Mesenchymal stem cell (in vitro differentiated cells and primary cell): ENCODE measurements at regions not wholly inside any gene's neighbourhood (a gene's known extent, or its start where the extent isn't known, plus 50 kb on each side); places are given as distances from the start of the nearest gene placed in this dataset.

Source experiments
- DNase-seq: peaks from one replicate; pipeline ENCODE4 v3.0.0-alpha.2; 2013
- H2AFZ ChIP-seq: one replicate; pipeline ENCODE4 v1.6.1; 2013; ENCODE audit warnings: low read depth, mild to moderate bottlenecking, control low read depth, inconsistent platforms, low read length, moderate library complexity
- H2AK5ac ChIP-seq: 2 replicates; pipeline ENCODE4 v1.6.1; 2013; ENCODE audit warnings: low read length, moderate library complexity, mild to moderate bottlenecking, inconsistent platforms; ENCODE audit not compliant: severe bottlenecking
- H2BK120ac ChIP-seq: one replicate; pipeline ENCODE4 v1.6.1; 2013; ENCODE audit warnings: low read depth, mild to moderate bottlenecking, inconsistent platforms, low read length, moderate library complexity
- H2BK12ac ChIP-seq, 2 experiments: one replicate each; pipeline ENCODE4 v1.6.1; 2013; ENCODE audit warnings: inconsistent platforms in 2 of 2, low read length in 2 of 2, mild to moderate bottlenecking in 2 of 2, moderate library complexity in 2 of 2, control low read depth in 1 of 2
- H2BK15ac ChIP-seq: one replicate; pipeline ENCODE4 v1.6.1; 2013; ENCODE audit warnings: mild to moderate bottlenecking, low read depth, inconsistent platforms; ENCODE audit not compliant: poor library complexity, severe bottlenecking
- H2BK5ac ChIP-seq: 2 replicates; pipeline ENCODE4 v1.6.1; 2013; ENCODE audit warnings: low read depth, mild to moderate bottlenecking, low read length, control low read depth, inconsistent platforms; ENCODE audit not compliant: poor library complexity, severe bottlenecking
- H3K14ac ChIP-seq, 2 experiments: one replicate each; pipeline ENCODE4 v1.6.1; 2013; ENCODE audit warnings: inconsistent platforms in 2 of 2, low read length in 2 of 2, control low read depth in 1 of 2, mild to moderate bottlenecking in 1 of 2, moderate library complexity in 1 of 2
- H3K18ac ChIP-seq, 2 experiments: one replicate each; pipeline ENCODE4 v1.6.1; 2013; ENCODE audit warnings: inconsistent platforms in 2 of 2, low read length in 2 of 2, control low read depth in 1 of 2, low read depth in 1 of 2, mild to moderate bottlenecking in 1 of 2
- H3K23ac ChIP-seq, 2 experiments: one replicate each; pipeline ENCODE4 v1.6.1; 2013; ENCODE audit warnings: inconsistent platforms in 2 of 2, low read length in 2 of 2, mild to moderate bottlenecking in 2 of 2, moderate library complexity in 2 of 2, control low read depth in 1 of 2
- H3K27ac ChIP-seq: 2 replicates; pipeline ENCODE4 v1.5.1; 2013; ENCODE audit warnings: mild to moderate bottlenecking, moderate library complexity, low read length, control low read depth, inconsistent platforms; ENCODE audit not compliant: poor library complexity, severe bottlenecking
- H3K27me3 ChIP-seq, 2 experiments: 2 replicates each; pipeline versions ENCODE4 v1.6.1 to v1.7.0; 2013; ENCODE audit warnings: low read length in 2 of 2, mild to moderate bottlenecking in 2 of 2, moderate library complexity in 2 of 2, control low read depth in 1 of 2, inconsistent platforms in 1 of 2; ENCODE audit not compliant: control insufficient read depth in 1 of 2, insufficient read depth in 1 of 2
- H3K36me3 ChIP-seq, 2 experiments: 2 replicates each; pipeline versions ENCODE4 v1.6.1 to v1.7.0; 2013; ENCODE audit warnings: low read length in 2 of 2, control low read depth in 1 of 2, inconsistent platforms in 1 of 2, low read depth in 1 of 2, mild to moderate bottlenecking in 1 of 2; ENCODE audit not compliant: insufficient read depth in 2 of 2, control insufficient read depth in 1 of 2
- H3K4ac ChIP-seq, 2 experiments: one replicate each; pipeline ENCODE4 v1.6.1; 2013; ENCODE audit warnings: inconsistent platforms in 2 of 2, low read length in 2 of 2, mild to moderate bottlenecking in 2 of 2, moderate library complexity in 2 of 2, control low read depth in 1 of 2, low read depth in 1 of 2
- H3K4me1 ChIP-seq: 2 replicates; pipeline ENCODE4 v1.6.1; 2013; ENCODE audit warnings: low read depth, low read length, control low read depth; ENCODE audit not compliant: control insufficient read depth, insufficient read depth
- H3K4me2 ChIP-seq: 2 replicates; pipeline ENCODE4 v1.6.1; 2013; ENCODE audit warnings: low read length, mild to moderate bottlenecking, inconsistent platforms; ENCODE audit not compliant: poor library complexity, severe bottlenecking
- H3K4me3 ChIP-seq, 2 experiments: 2 replicates each; pipeline versions ENCODE4 v1.5.1 to v1.7.0; 2013; ENCODE audit warnings: low read length in 2 of 2, mild to moderate bottlenecking in 2 of 2, control low read depth in 1 of 2, low read depth in 1 of 2; ENCODE audit not compliant: insufficient read depth in 1 of 2
- H3K79me1 ChIP-seq: replicated peaks from 2 replicates; pipeline ENCODE4 v1.6.1; 2013; ENCODE audit warnings: mild to moderate bottlenecking, control low read depth, low read length, inconsistent platforms; ENCODE audit not compliant: poor library complexity, severe bottlenecking
- H3K9ac ChIP-seq: 2 replicates; pipeline ENCODE4 v1.7.0; 2013; ENCODE audit warnings: mild to moderate bottlenecking, low read length, moderate library complexity
- H3K9me3 ChIP-seq: 2 replicates; pipeline ENCODE4 v1.7.0; 2013; ENCODE audit warnings: mild to moderate bottlenecking, low read length; ENCODE audit not compliant: control insufficient read depth
- H4K8ac ChIP-seq: one replicate; pipeline ENCODE4 v1.6.1; 2013; ENCODE audit warnings: inconsistent platforms, mild to moderate bottlenecking, low read length, moderate library complexity
- H4K91ac ChIP-seq: one replicate; pipeline ENCODE4 v1.6.1; 2013; ENCODE audit warnings: mild to moderate bottlenecking, low read length, inconsistent platforms
- WGBS: methylation state at CpG from one replicate; pipeline ENCODE4 v1.1.7; 2013; ENCODE audit warnings: mixed read lengths; 5-methylcytosine and 5-hydroxymethylcytosine counted together

DNA sequence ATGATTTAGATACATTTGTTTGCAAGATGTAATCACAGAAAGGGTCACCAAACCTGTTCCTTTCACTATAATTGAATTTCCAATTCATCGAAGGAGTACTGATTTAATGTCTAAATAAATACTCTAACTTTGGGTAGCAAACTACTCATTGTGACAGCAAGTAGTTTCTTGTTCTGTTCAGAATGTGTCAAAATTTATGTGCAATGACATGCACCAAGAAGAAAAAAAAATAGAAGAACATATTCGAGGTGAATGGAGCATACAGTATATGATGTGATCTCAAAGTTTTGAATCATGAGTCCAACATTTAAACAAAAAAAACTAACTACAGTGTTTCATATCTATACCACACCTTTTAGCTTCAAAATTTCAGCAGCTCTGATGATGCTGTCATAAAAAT is 583.6 kb upstream of the MMS22L start:
- DNase-seq = no peak
- Histone ChIP-seq H3K36me3 (no peaks in the 10 kb centered on the region), H3K14ac (no peak overlapping the region), H3K27me3 (no peaks in the 10 kb centered on the region), H3K9ac (no peak overlapping the region), H2AFZ (no peak overlapping the region), H3K4ac (no peak overlapping the region), H4K8ac (no peak overlapping the region), H2AK5ac (no peak overlapping the region), H3K4me2 (no peak overlapping the region), H3K27ac (no peak overlapping the region), H3K79me1 (no peaks in the 10 kb centered on the region), H2BK15ac (no peak overlapping the region), H2BK120ac (no peak overlapping the region), H3K18ac (no peak overlapping the region), H3K23ac (no peak overlapping the region), H3K4me3 (no peak overlapping the region), H3K4me1 (no peaks in the 10 kb centered on the region), H4K91ac (no peak overlapping the region), H2BK5ac (no peak overlapping the region), H3K9me3 (no peaks in the 10 kb centered on the region), H2BK12ac (no peak overlapping the region)
- WGBS = no CpG with 5 or more reads among the region's 2 CpGs

GRCh38 chr6:97867177-97867576 is 584.2 kb upstream of the MMS22L start:
- no peak overlapping the region for H2BK12ac ChIP-seq
- H3K9me3 ChIP-seq = no peaks in the 10 kb centered on the region

GRCh38 chr6:97870273-97870672 is 587.3 kb upstream of the MMS22L start:
- Histone ChIP-seq H3K23ac (no peak overlapping the region), H3K4me3 (no peak overlapping the region), H3K36me3 (no peaks in the 10 kb centered on the region), H3K9ac (no peak overlapping the region), H2BK15ac (no peak overlapping the region), H3K27me3 (no peaks in the 10 kb centered on the region), H2BK5ac (no peak overlapping the region), H3K9me3 (no peaks in the 10 kb centered on the region), H2BK12ac (no peak overlapping the region), H3K27ac (no peak overlapping the region), H3K4ac (no peak overlapping the region), H4K91ac (no peak overlapping the region), H3K14ac (no peak overlapping the region), H3K18ac (no peak overlapping the region), H2AK5ac (no peak overlapping the region), H2BK120ac (no peak overlapping the region), H4K8ac (no peak overlapping the region), H3K4me1 (no peaks in the 10 kb centered on the region), H3K4me2 (no peak overlapping the region), H3K79me1 (no peaks in the 10 kb centered on the region), H2AFZ (no peak overlapping the region)
- 0% methylated on average over 1 of the region's 1 CpG for WGBS
- DNase-seq = no peak

More at GRCh38 chr6:97867177-97867576, 584.2 kb upstream of the MMS22L start:
- H3K4me2 ChIP-seq = no peak overlapping the region
- no peak overlapping the region for H3K14ac ChIP-seq
- no peak overlapping the region for H3K18ac ChIP-seq
- 39% methylated on average over 2 of the region's 2 CpGs for WGBS
- H3K36me3 ChIP-seq = no peaks in the 10 kb centered on the region
- H3K27ac ChIP-seq = no peak overlapping the region
- H3K4me3 ChIP-seq = no peak overlapping the region
- H2BK15ac ChIP-seq = no peak overlapping the region
- no peak overlapping the region for H3K9ac ChIP-seq
- H2BK120ac ChIP-seq = no peak overlapping the region
- no peaks in the 10 kb centered on the region for H3K27me3 ChIP-seq
- no peak overlapping the region for H2AFZ ChIP-seq
- no peak for DNase-seq
- H3K4ac ChIP-seq = no peak overlapping the region
- no peaks in the 10 kb centered on the region for H3K4me1 ChIP-seq
- no peak overlapping the region for H2BK5ac ChIP-seq
- no peak overlapping the region for H4K91ac ChIP-seq
- H3K79me1 ChIP-seq = no peaks in the 10 kb centered on the region
- no peak overlapping the region for H3K23ac ChIP-seq
- H2AK5ac ChIP-seq = no peak overlapping the region
- no peak overlapping the region for H4K8ac ChIP-seq

GRCh38 chr6:97876711-97877110 is 593.7 kb upstream of the MMS22L start:
- Histone ChIP-seq H2BK120ac (no peak overlapping the region), H2BK12ac (no peak overlapping the region), H3K4ac (no peak overlapping the region), H3K4me2 (no peak overlapping the region), H3K27ac (no peak overlapping the region), H3K79me1 (no peaks in the 10 kb centered on the region), H3K4me1 (no peaks in the 10 kb centered on the region), H2AFZ (no peak overlapping the region), H2BK15ac (no peak overlapping the region), H3K18ac (no peak overlapping the region), H2AK5ac (no peak overlapping the region), H3K27me3 (no peaks in the 10 kb centered on the region), H4K91ac (no peak overlapping the region), H4K8ac (no peak overlapping the region), H2BK5ac (no peak overlapping the region), H3K9me3 (no peaks in the 10 kb centered on the region), H3K4me3 (no peak overlapping the region), H3K14ac (no peak overlapping the region), H3K23ac (no peak overlapping the region), H3K9ac (no peak overlapping the region), H3K36me3 (no peaks in the 10 kb centered on the region)
- 89% methylated on average over 3 of the region's 3 CpGs for WGBS
- no peak for DNase-seq
